Endothelial cell (in vitro differentiated cells): ENCODE measurements at regions not wholly inside any gene's neighbourhood (a gene's known extent, or its start where the extent isn't known, plus 50 kb on each side); places are given as distances from the start of the nearest gene placed in this dataset.

Experiments
- DNase-seq: peaks from one replicate; pipeline ENCODE4 v3.0.0; 2021; ENCODE audit warnings: low spot score
- H3K27ac Mint-ChIP-seq: one replicate; pipeline ENCODE4 v1.8.0; 2021; ENCODE audit warnings: mixed read lengths, inconsistent platforms; ENCODE audit not compliant: unreplicated experiment
- H3K27me3 Mint-ChIP-seq: one replicate; pipeline ENCODE4 v1.8.0; 2021; ENCODE audit warnings: mild to moderate bottlenecking, moderate library complexity, mixed read lengths, inconsistent platforms; ENCODE audit not compliant: unreplicated experiment
- H3K36me3 Mint-ChIP-seq: one replicate; pipeline ENCODE4 v1.8.0; 2021; ENCODE audit warnings: mild to moderate bottlenecking, low read depth, mixed read lengths, inconsistent platforms; ENCODE audit not compliant: unreplicated experiment
- H3K4me1 Mint-ChIP-seq: one replicate; pipeline ENCODE4 v1.8.0; 2021; ENCODE audit warnings: mild to moderate bottlenecking, mixed read lengths, inconsistent platforms; ENCODE audit not compliant: unreplicated experiment
- H3K4me3 Mint-ChIP-seq: one replicate; pipeline ENCODE4 v1.8.0; 2021; ENCODE audit warnings: mild to moderate bottlenecking, mixed read lengths, inconsistent platforms; ENCODE audit not compliant: unreplicated experiment
- H3K9me3 Mint-ChIP-seq: one replicate; pipeline ENCODE4 v1.8.0; 2021; ENCODE audit warnings: mixed read lengths, inconsistent platforms; ENCODE audit not compliant: unreplicated experiment
- CTCF ChIP-seq: fragments of 200-600 bp; sonication (generic); IDR thresholded peaks from one replicate; pipeline ENCODE4 v1.5.0; 2021; ENCODE audit warnings: antibody characterized with exemption; ENCODE audit not compliant: unreplicated experiment

GRCh38 chr10:2228320-2228901, 491.1 kb upstream of the ADARB2 start:
- peaks cover 2% of the 10 kb centered on the region for H3K27me3 Mint-ChIP-seq
- no peaks in the 10 kb centered on the region for H3K9me3 Mint-ChIP-seq
- H3K4me3 Mint-ChIP-seq, result no peak overlapping the region
- DNase-seq, result no peak
- no peak for TF ChIP-seq CTCF
- H3K4me1 Mint-ChIP-seq, result no peaks in the 10 kb centered on the region
- H3K36me3 Mint-ChIP-seq, result no peaks in the 10 kb centered on the region
- no peak overlapping the region for H3K27ac Mint-ChIP-seq

- Mint-ChIP-seq H3K27ac (no peak overlapping the region), H3K4me1 (no peaks in the 10 kb centered on the region)
These were observed 488.3 kb upstream of the ADARB2 start for GRCh38 chr10:2225609-2226008.

GRCh38 chr10:2223548-2224320, 486.4 kb upstream of the ADARB2 start:
- H3K36me3 Mint-ChIP-seq, result no peaks in the 10 kb centered on the region
- no peaks in the 10 kb centered on the region for H3K4me1 Mint-ChIP-seq
- no peaks in the 10 kb centered on the region for H3K9me3 Mint-ChIP-seq
- no peak for DNase-seq
- no peak overlapping the region for H3K4me3 Mint-ChIP-seq
- TF ChIP-seq CTCF, result no peak
- no peak overlapping the region for H3K27ac Mint-ChIP-seq
- peaks cover 2% of the 10 kb centered on the region for H3K27me3 Mint-ChIP-seq

More at GRCh38 chr10:2225609-2226008, 488.3 kb upstream of the ADARB2 start:
- H3K36me3 Mint-ChIP-seq, result no peaks in the 10 kb centered on the region
- H3K9me3 Mint-ChIP-seq, result no peaks in the 10 kb centered on the region
- H3K27me3 Mint-ChIP-seq, result peaks cover 2% of the 10 kb centered on the region
- TF ChIP-seq CTCF, result no peak
- no peak for DNase-seq
- H3K4me3 Mint-ChIP-seq, result no peak overlapping the region

GRCh38 chr10:2222631-2223030, 485.3 kb upstream of the ADARB2 start:
- Mint-ChIP-seq H3K36me3 (no peaks in the 10 kb centered on the region), H3K4me3 (no peak overlapping the region), H3K4me1 (no peaks in the 10 kb centered on the region), H3K27me3 (peaks cover 2% of the 10 kb centered on the region), H3K9me3 (no peaks in the 10 kb centered on the region), H3K27ac (no peak overlapping the region)
- TF ChIP-seq CTCF, result no peak
- DNase-seq, result no peak

- H3K9me3 Mint-ChIP-seq, result no peaks in the 10 kb centered on the region
- H3K4me3 Mint-ChIP-seq, result no peak overlapping the region
- no peaks in the 10 kb centered on the region for H3K4me1 Mint-ChIP-seq
- H3K36me3 Mint-ChIP-seq, result no peaks in the 10 kb centered on the region
- no peak for DNase-seq
- no peak for TF ChIP-seq CTCF
- no peaks in the 10 kb centered on the region for H3K27me3 Mint-ChIP-seq
- no peak overlapping the region for H3K27ac Mint-ChIP-seq
These were observed 477.5 kb upstream of the ADARB2 start for GRCh38 chr10:2214805-2215204.
